Subcutaneous abdominal adipose tissue (tissue), 5 donors: ENCODE measurements at regions not wholly inside any gene's neighbourhood (a gene's known extent, or its start where the extent isn't known, plus 50 kb on each side); places are given as distances from the start of the nearest gene placed in this dataset.

Experiments
- H3K27ac ChIP-seq: one replicate; pipeline ENCODE4 v1.7.0; 2013; ENCODE audit warnings: low read depth, mild to moderate bottlenecking, inconsistent platforms, low read length, moderate library complexity
- H3K27me3 ChIP-seq, 5 donors: one replicate each; pipeline ENCODE4 v1.7.0; 2013; ENCODE audit warnings: low read length in 5 of 5, inconsistent platforms in 1 of 5; ENCODE audit not compliant: control insufficient read depth in 5 of 5, insufficient read depth in 4 of 5
- H3K36me3 ChIP-seq, 5 donors: one replicate each; pipeline ENCODE4 v1.7.0; 2013; ENCODE audit warnings: low read length in 5 of 5; ENCODE audit not compliant: control insufficient read depth in 5 of 5, insufficient read depth in 5 of 5
- H3K4me1 ChIP-seq, 5 donors: one replicate each; pipeline ENCODE4 v1.7.0; 2013; ENCODE audit warnings: low read length in 5 of 5, mild to moderate bottlenecking in 3 of 5, moderate library complexity in 1 of 5; ENCODE audit not compliant: control insufficient read depth in 5 of 5, insufficient read depth in 5 of 5
- H3K4me3 ChIP-seq, 5 donors: one replicate each; pipeline ENCODE4 v1.7.0; 2013; ENCODE audit warnings: low read length in 5 of 5, low read depth in 1 of 5
- H3K9ac ChIP-seq, 5 donors: one replicate each; pipeline ENCODE4 v1.7.0; 2013; ENCODE audit warnings: low read length in 5 of 5, mild to moderate bottlenecking in 4 of 5, moderate library complexity in 3 of 5
- H3K9me3 ChIP-seq, 5 donors: one replicate each; pipeline ENCODE4 v1.7.0; 2013; ENCODE audit warnings: low read length in 5 of 5; ENCODE audit not compliant: control insufficient read depth in 5 of 5
- donor health status: healthy.
- donor health status: healthy.
- donor health status: healthy.
- donor health status: healthy.
- donor health status: healthy.

GRCh38 chr5:32504989-32505596 lies 60.6 kb upstream of the ZFR start:
- no peaks in the 10 kb centered on the region for H3K9me3 ChIP-seq
- peak overlapping the region in 1 of 5 donors; percentile 54 for H3K9ac ChIP-seq
- H3K4me3 ChIP-seq, result peak overlapping the region in 1 of 5 donors; percentile 48
- H3K27me3 ChIP-seq, result no peaks in the 10 kb centered on the region
- H3K27ac ChIP-seq, result peak overlapping the region; percentile 84
- H3K4me1 ChIP-seq, result peaks cover 12 to 49% (median 40%) of the 10 kb centered on the region in 5 donors
- no peaks in the 10 kb centered on the region for H3K36me3 ChIP-seq

GRCh38 chr5:32504329-32504988 lies 59.9 kb upstream of the ZFR start:
- H3K4me3 ChIP-seq, result peak overlapping the region in 1 of 5 donors; percentile 9
- peak overlapping the region; percentile 84 for H3K27ac ChIP-seq
- H3K9ac ChIP-seq, result peak overlapping the region in 1 of 5 donors; percentile 54

GRCh38 chr5:32503261-32503660 lies 58.7 kb upstream of the ZFR start:
- H3K4me1 ChIP-seq, result peaks cover 12 to 43% (median 37%) of the 10 kb centered on the region in 5 donors
- no peaks in the 10 kb centered on the region for H3K27me3 ChIP-seq
- H3K27ac ChIP-seq, result no peak overlapping the region
- H3K9ac ChIP-seq, result no peak overlapping the region
- no peak overlapping the region for H3K4me3 ChIP-seq
- no peaks in the 10 kb centered on the region for H3K36me3 ChIP-seq
- no peaks in the 10 kb centered on the region for H3K9me3 ChIP-seq

More at GRCh38 chr5:32504329-32504988, 59.9 kb upstream of the ZFR start:
- H3K27me3 ChIP-seq, result no peaks in the 10 kb centered on the region
- peaks cover 12 to 49% (median 40%) of the 10 kb centered on the region in 5 donors for H3K4me1 ChIP-seq
- no peaks in the 10 kb centered on the region for H3K9me3 ChIP-seq
- H3K36me3 ChIP-seq, result no peaks in the 10 kb centered on the region

GRCh38 chr5:32501071-32502002 lies 56.8 kb upstream of the ZFR start:
- H3K9ac ChIP-seq, result no peak overlapping the region
- H3K9me3 ChIP-seq, result no peaks in the 10 kb centered on the region
- H3K4me1 ChIP-seq, result peaks cover 10 to 25% (median 23%) of the 10 kb centered on the region in 5 donors
- no peak overlapping the region for H3K27ac ChIP-seq
- no peak overlapping the region for H3K4me3 ChIP-seq
- no peaks in the 10 kb centered on the region for H3K36me3 ChIP-seq
- no peaks in the 10 kb centered on the region for H3K27me3 ChIP-seq

- H3K4me3 ChIP-seq, result no peak overlapping the region
- no peaks in the 10 kb centered on the region for H3K9me3 ChIP-seq
- no peaks in the 10 kb centered on the region for H3K36me3 ChIP-seq
- H3K9ac ChIP-seq, result no peak overlapping the region
- peaks cover 5 to 14% (median 11%) of the 10 kb centered on the region in 5 donors for H3K4me1 ChIP-seq
- H3K27me3 ChIP-seq, result no peaks in the 10 kb centered on the region
- H3K27ac ChIP-seq, result no peak overlapping the region
Measured at GRCh38 chr5:32500181-32500580, 55.6 kb upstream of the ZFR start.

- no peak overlapping the region for H3K27ac ChIP-seq
- no peak overlapping the region for H3K4me3 ChIP-seq
- H3K27me3 ChIP-seq, result no peaks in the 10 kb centered on the region
- H3K36me3 ChIP-seq, result no peaks in the 10 kb centered on the region
- no peak overlapping the region for H3K9ac ChIP-seq
- peaks cover 2 to 6% (median 2%) of the 10 kb centered on the region in 5 donors for H3K4me1 ChIP-seq
- no peaks in the 10 kb centered on the region for H3K9me3 ChIP-seq
Measured at GRCh38 chr5:32499261-32499660, 54.7 kb upstream of the ZFR start.

- Histone ChIP-seq H3K4me1 (no peaks in the 10 kb centered on the region), H3K9me3 (no peaks in the 10 kb centered on the region), H3K9ac (no peak overlapping the region), H3K4me3 (no peak overlapping the region), H3K36me3 (no peaks in the 10 kb centered on the region), H3K27ac (no peak overlapping the region), H3K27me3 (no peaks in the 10 kb centered on the region)
Measured at GRCh38 chr5:32498484-32498883, 53.9 kb upstream of the ZFR start.

- no peak overlapping the region for H3K27ac ChIP-seq
- peaks cover 0 to 4% (median 0%) of the 10 kb centered on the region in 5 donors for H3K4me1 ChIP-seq
- no peak overlapping the region for H3K4me3 ChIP-seq
- no peaks in the 10 kb centered on the region for H3K9me3 ChIP-seq
- H3K36me3 ChIP-seq, result no peaks in the 10 kb centered on the region
- H3K9ac ChIP-seq, result no peak overlapping the region
- H3K27me3 ChIP-seq, result no peaks in the 10 kb centered on the region
Measured at GRCh38 chr5:32496104-32496503, 51.6 kb upstream of the ZFR start.

- H3K4me3 ChIP-seq, result no peak overlapping the region
- H3K27ac ChIP-seq, result no peak overlapping the region
Measured at GRCh38 chr5:32494827-32495226, 50.3 kb upstream of the ZFR start.

More at GRCh38 chr5:32494827-32495226, 50.3 kb upstream of the ZFR start:
- H3K9ac ChIP-seq, result no peak overlapping the region
- no peaks in the 10 kb centered on the region for H3K36me3 ChIP-seq
- H3K9me3 ChIP-seq, result no peaks in the 10 kb centered on the region
- H3K4me1 ChIP-seq, result peaks cover 0 to 10% (median 5%) of the 10 kb centered on the region in 5 donors
- H3K27me3 ChIP-seq, result no peaks in the 10 kb centered on the region
